ENCODE measurements at regions not wholly inside any gene's neighbourhood (a gene's known extent, or its start where the extent isn't known, plus 50 kb on each side); places are given as distances from the start of the nearest gene placed in this dataset.

GRCh38 chr16:79451196-79451816, 149.2 kb downstream of the MAF start:
- H3K27me3 ChIP-seq (ENCODE audit: insufficient read depth, low read length): no peaks in the 10 kb centered on the region
- DNase-seq (ENCODE audit: low read depth, low spot score): no peak
- H3K4me1 ChIP-seq (ENCODE audit: control insufficient read depth in 1 of 2, insufficient read depth in 2 of 2, low read length in 2 of 2): no peaks in the 10 kb centered on the region
- BruUV-seq (replicated peaks): no TSS peak
- intact Hi-C loops (cut with micrococcal nuclease): no loop called here
- no peak overlapping the region for H3K4me3 ChIP-seq (replicated peaks in 1 of 2; ENCODE audit: low read depth in 1 of 2, low read length in 2 of 2)
- H3K9ac ChIP-seq (ENCODE audit: low read length): no peak overlapping the region
- TF ChIP-seq FOSL1 (IDR thresholded peaks at IDR 0.05; ENCODE audit: low read depth) (no peak), POLR2A (IDR thresholded peaks at IDR 0.05; ENCODE audit: borderline replicate concordance, extremely low read depth, insufficient read depth, insufficient read length) (no peak)
- TF ChIP-seq, protein P1, sequence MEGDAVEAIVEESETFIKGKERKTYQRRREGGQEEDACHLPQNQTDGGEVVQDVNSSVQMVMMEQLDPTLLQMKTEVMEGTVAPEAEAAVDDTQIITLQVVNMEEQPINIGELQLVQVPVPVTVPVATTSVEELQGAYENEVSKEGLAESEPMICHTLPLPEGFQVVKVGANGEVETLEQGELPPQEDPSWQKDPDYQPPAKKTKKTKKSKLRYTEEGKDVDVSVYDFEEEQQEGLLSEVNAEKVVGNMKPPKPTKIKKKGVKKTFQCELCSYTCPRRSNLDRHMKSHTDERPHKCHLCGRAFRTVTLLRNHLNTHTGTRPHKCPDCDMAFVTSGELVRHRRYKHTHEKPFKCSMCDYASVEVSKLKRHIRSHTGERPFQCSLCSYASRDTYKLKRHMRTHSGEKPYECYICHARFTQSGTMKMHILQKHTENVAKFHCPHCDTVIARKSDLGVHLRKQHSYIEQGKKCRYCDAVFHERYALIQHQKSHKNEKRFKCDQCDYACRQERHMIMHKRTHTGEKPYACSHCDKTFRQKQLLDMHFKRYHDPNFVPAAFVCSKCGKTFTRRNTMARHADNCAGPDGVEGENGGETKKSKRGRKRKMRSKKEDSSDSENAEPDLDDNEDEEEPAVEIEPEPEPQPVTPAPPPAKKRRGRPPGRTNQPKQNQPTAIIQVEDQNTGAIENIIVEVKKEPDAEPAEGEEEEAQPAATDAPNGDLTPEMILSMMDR (IDR thresholded peaks at IDR 0.05 in 2 of 3, conservative IDR thresholded peaks at IDR 0.05 in 1 of 3; ENCODE audit: borderline replicate concordance in 1 of 3, insufficient read depth in 1 of 3, low read depth in 2 of 3, low read length in 2 of 3): no peak
- no peaks in the 10 kb centered on the region for H4K20me1 ChIP-seq (ENCODE audit: insufficient read depth)
- H3K4me2 ChIP-seq (ENCODE audit: low read length): no peak overlapping the region
- no peak overlapping the region for H3K27ac ChIP-seq (ENCODE audit: low read depth, low read length)
- no peak for ATAC-seq
- H3K79me2 ChIP-seq (ENCODE audit: insufficient read depth, low read length): no peaks in the 10 kb centered on the region
- H2AFZ ChIP-seq (ENCODE audit: low read depth, low read length, poor library complexity, severe bottlenecking): no peak overlapping the region
- H3K36me3 ChIP-seq (ENCODE audit: control insufficient read depth in 1 of 2, insufficient read depth in 2 of 2, low read length in 2 of 2): no peaks in the 10 kb centered on the region
- H3K9me2 ChIP-seq (ENCODE audit: insufficient read depth): no peaks in the 10 kb centered on the region
- peaks cover 17 to 35% of the 10 kb centered on the region in 2 experiments; a peak in 2 of 4 replicates for H3K9me3 ChIP-seq (ENCODE audit: control insufficient read depth in 1 of 2, insufficient read depth in 1 of 2, low read depth in 1 of 2, low read length in 2 of 2)
- ChIA-PET POLR2A (no interaction called here), CTCF (no interaction called here), RAD21 (ENCODE audit: low non-redundant PET in 1 of 2, low total read pairs in 2 of 2, uncharacterized antibody in 2 of 2, unreplicated experiment in 2 of 2) (no interaction called here)

GRCh38 chr16:79449900-79450299, 150.6 kb downstream of the MAF start:
- no peak overlapping the region for H3K27ac ChIP-seq (ENCODE audit: low read depth, low read length)
- BruUV-seq (replicated peaks): no TSS peak
- H3K9ac ChIP-seq (ENCODE audit: low read length): no peak overlapping the region
- no peaks in the 10 kb centered on the region for H4K20me1 ChIP-seq (ENCODE audit: insufficient read depth)
- POLR2A ChIA-PET: no interaction called here
- H2AFZ ChIP-seq (ENCODE audit: low read depth, low read length, poor library complexity, severe bottlenecking): no peak overlapping the region
- RAD21 ChIA-PET (ENCODE audit: low non-redundant PET in 1 of 2, low total read pairs in 2 of 2, uncharacterized antibody in 2 of 2, unreplicated experiment in 2 of 2): no interaction called here
- no peaks in the 10 kb centered on the region for H3K79me2 ChIP-seq (ENCODE audit: insufficient read depth, low read length)
- no peaks in the 10 kb centered on the region for H3K36me3 ChIP-seq (ENCODE audit: control insufficient read depth in 1 of 2, insufficient read depth in 2 of 2, low read length in 2 of 2)
- H3K4me2 ChIP-seq (ENCODE audit: low read length): no peak overlapping the region
- H3K4me1 ChIP-seq (ENCODE audit: control insufficient read depth in 1 of 2, insufficient read depth in 2 of 2, low read length in 2 of 2): no peaks in the 10 kb centered on the region
- DNase-seq (ENCODE audit: low read depth, low spot score) (no peak), ATAC-seq (no peak)
- H3K9me3 ChIP-seq (ENCODE audit: control insufficient read depth in 1 of 2, insufficient read depth in 1 of 2, low read depth in 1 of 2, low read length in 2 of 2): peaks cover 14 to 43% of the 10 kb centered on the region in 2 experiments; a peak in 2 of 4 replicates
- H3K27me3 ChIP-seq (ENCODE audit: insufficient read depth, low read length): no peaks in the 10 kb centered on the region
- no peaks in the 10 kb centered on the region for H3K9me2 ChIP-seq (ENCODE audit: insufficient read depth)
- CTCF ChIA-PET: no interaction called here
- intact Hi-C loops (cut with micrococcal nuclease): no loop called here
- TF ChIP-seq YY1 (IDR thresholded peaks at IDR 0.05; ENCODE audit: extremely low read depth, insufficient replicate concordance, low read depth, low read length) (no peak), REST (IDR thresholded peaks at IDR 0.05; ENCODE audit: low read depth) (no peak), SIN3A (IDR thresholded peaks at IDR 0.05; ENCODE audit: low read depth) (no peak), SRF (IDR thresholded peaks at IDR 0.05; ENCODE audit: low read depth) (no peak), FOSL1 (IDR thresholded peaks at IDR 0.05; ENCODE audit: low read depth) (no peak), EZH2phosphoT487 (IDR thresholded peaks at IDR 0.05; ENCODE audit: borderline replicate concordance) (no peak), CBX3 (IDR thresholded peaks at IDR 0.05; ENCODE audit: low read depth) (no peak), TCF7L2 (IDR thresholded peaks at IDR 0.05; ENCODE audit: borderline replicate concordance, extremely low read depth, insufficient read depth, insufficient read length) (no peak), ZNF274 (IDR thresholded peaks at IDR 0.05; ENCODE audit: low read depth, low read length) (no peak), ELF1 (IDR thresholded peaks at IDR 0.05; ENCODE audit: borderline replicate concordance, low read depth) (no peak)
- TF ChIP-seq, protein P2, sequence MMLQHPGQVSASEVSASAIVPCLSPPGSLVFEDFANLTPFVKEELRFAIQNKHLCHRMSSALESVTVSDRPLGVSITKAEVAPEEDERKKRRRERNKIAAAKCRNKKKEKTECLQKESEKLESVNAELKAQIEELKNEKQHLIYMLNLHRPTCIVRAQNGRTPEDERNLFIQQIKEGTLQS (IDR thresholded peaks at IDR 0.05): no peak
- no peak overlapping the region for H3K4me3 ChIP-seq (replicated peaks in 1 of 2; ENCODE audit: low read depth in 1 of 2, low read length in 2 of 2)
